ENCODE measurements at regions not wholly inside any gene's neighbourhood (a gene's known extent, or its start where the extent isn't known, plus 50 kb on each side); places are given as distances from the start of the nearest gene placed in this dataset.
"Not testable (repeated sequence)": the region's sequence is repeated elsewhere in the genome, so short reads cannot be mapped to it uniquely, and the experiment has no call there.

DNA sequence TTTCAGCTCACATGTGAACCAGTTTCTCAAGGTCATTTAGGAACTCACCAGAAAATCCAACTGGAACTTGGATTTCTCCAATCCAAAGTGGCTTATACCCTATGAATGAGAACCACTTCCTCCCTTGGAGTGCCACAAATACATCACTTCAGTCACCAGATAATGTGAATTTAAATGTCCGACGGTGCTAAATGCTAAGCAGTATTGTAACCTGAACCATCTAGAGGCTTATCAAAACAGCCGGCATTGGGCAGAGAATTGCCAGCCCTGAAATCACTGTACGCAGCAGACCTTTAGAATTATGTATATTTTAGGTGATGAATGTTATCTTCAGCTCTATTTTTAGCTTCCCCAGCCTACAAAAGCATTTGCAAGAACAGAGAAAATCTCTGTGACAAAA is 76.8 kb upstream of the COX20 start:
- no peak for DNase-seq (ENCODE audit: low read depth)
- H3K4me3 ChIP-seq (ENCODE audit: low read depth, low read length), result no peak overlapping the region
- TF ChIP-seq, protein P1, sequence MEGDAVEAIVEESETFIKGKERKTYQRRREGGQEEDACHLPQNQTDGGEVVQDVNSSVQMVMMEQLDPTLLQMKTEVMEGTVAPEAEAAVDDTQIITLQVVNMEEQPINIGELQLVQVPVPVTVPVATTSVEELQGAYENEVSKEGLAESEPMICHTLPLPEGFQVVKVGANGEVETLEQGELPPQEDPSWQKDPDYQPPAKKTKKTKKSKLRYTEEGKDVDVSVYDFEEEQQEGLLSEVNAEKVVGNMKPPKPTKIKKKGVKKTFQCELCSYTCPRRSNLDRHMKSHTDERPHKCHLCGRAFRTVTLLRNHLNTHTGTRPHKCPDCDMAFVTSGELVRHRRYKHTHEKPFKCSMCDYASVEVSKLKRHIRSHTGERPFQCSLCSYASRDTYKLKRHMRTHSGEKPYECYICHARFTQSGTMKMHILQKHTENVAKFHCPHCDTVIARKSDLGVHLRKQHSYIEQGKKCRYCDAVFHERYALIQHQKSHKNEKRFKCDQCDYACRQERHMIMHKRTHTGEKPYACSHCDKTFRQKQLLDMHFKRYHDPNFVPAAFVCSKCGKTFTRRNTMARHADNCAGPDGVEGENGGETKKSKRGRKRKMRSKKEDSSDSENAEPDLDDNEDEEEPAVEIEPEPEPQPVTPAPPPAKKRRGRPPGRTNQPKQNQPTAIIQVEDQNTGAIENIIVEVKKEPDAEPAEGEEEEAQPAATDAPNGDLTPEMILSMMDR (conservative IDR thresholded peaks at IDR 0.05; ENCODE audit: low read depth, low read length), result no peak

DNA sequence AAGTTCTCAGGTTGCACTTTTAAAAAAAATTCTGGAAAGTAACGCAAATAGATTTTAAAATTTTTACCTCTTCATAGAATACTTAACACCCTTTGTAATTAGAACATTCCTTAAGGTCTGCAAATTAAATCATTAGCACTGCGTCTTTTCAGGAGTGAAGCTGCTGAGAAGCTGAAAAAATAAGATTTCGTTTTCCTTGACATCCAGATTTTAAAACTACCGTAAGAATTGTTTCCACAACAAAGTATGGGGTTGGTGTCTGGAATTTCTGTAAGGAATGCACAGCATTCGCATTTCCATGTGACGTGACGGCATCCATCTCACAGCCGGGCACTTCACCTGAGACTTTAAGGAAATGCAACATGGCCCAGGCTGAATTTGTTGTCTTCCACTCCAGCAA is 76.3 kb upstream of the COX20 start:
- H3K4me3 ChIP-seq (ENCODE audit: low read depth, low read length), result no peak overlapping the region

DNA sequence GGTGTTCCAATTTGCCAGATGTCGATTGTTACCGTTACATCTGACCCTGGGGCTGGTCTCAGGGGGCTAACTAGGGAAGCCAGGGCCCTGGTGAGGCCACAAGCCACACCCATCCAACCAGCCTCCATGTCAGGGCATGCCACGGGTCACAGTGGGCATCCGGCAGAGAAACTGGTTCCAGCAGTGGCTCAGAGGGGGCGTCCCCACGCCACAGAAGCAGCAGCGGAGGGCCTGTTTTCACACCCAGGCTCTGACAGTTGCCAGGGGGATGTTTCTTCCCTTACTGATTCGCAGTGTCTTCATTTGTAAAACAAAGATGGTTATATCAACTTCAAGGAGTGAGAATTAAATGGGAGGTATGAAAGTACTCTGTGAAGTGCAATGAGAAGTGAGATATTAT is 75.0 kb upstream of the COX20 start:
- TF ChIP-seq, protein P1 (conservative IDR thresholded peaks at IDR 0.05; ENCODE audit: low read depth, low read length), result no peak
- H3K4me3 ChIP-seq (ENCODE audit: low read depth, low read length), result no peak overlapping the region
- no peak for DNase-seq (ENCODE audit: low read depth)

More for the DNA sequence above, 76.3 kb upstream of the COX20 start:
- TF ChIP-seq, protein P1 (conservative IDR thresholded peaks at IDR 0.05; ENCODE audit: low read depth, low read length), result no peak
- DNase-seq (ENCODE audit: low read depth), result no peak

DNA sequence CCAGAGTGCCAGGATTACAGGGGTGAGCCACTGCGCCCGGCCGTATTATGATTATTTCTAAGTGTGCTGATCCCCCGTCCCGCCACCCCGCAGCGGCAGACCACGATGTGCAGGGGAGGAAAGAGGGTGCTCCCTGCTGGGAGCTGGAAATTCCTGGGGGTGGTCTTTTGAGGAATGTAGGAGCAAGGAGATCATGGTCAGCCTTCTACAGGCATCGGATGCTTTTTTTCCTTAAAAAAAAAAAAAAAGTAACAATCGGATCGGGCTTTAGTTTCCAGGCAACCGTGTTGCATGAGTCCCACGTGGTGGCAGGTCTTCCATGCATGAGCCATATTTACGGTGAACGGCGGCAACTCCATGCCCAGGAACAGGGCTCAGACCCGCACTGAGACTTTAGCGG is 74.2 kb upstream of the COX20 start:
- DNase-seq (ENCODE audit: low read depth), result no peak
- H3K4me3 ChIP-seq (ENCODE audit: low read depth, low read length), result no peak overlapping the region
- TF ChIP-seq, protein P1 (conservative IDR thresholded peaks at IDR 0.05; ENCODE audit: low read depth, low read length), result no peak

DNA sequence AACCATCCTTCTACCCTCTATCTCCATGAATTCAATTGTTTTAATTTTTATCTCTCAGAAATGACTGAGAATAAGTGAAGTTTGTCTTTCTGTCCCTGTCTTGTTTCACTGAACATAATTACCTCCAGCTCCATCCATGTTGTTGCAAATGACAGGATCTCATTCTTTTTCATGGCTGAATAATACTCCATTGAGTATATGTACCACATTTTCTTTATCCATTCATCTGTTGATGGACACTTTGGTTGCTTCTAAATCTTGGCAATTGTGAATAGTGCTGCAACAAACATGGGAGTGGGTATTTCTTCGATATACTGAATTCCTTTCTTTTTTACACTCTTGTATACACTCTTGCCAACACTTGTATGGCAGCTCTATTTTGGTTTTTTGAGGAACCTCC is 72.8 kb upstream of the COX20 start:
- DNase-seq (ENCODE audit: low read depth), result no peak
- TF ChIP-seq, protein P1 (conservative IDR thresholded peaks at IDR 0.05; ENCODE audit: low read depth, low read length), result no peak
- no peak overlapping the region for H3K4me3 ChIP-seq (ENCODE audit: low read depth, low read length)

DNA sequence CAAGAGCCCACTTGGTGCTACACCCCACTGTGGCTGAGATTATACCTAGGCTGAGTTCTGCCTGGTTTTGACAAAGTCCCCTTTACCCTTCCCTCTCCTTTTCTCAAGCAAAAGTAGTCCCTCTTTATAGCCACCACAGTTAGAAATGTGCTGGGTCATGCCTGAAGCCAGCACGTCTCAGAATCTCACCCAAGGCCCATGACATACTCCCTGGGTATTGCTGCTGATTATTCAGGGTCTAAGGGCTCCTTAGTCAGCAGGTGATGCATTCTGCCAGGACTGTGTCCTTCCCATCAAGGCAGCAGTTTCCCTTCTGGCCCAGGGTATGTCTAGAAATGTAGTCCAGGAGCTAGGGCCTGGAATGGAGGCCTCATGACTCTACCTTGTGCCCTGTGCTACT is 67.3 kb upstream of the COX20 start:
- TF ChIP-seq, protein P1 (conservative IDR thresholded peaks at IDR 0.05; ENCODE audit: low read depth, low read length), result no peak
- no peak overlapping the region for H3K4me3 ChIP-seq (ENCODE audit: low read depth, low read length)
- DNase-seq (ENCODE audit: low read depth), result no peak

DNA sequence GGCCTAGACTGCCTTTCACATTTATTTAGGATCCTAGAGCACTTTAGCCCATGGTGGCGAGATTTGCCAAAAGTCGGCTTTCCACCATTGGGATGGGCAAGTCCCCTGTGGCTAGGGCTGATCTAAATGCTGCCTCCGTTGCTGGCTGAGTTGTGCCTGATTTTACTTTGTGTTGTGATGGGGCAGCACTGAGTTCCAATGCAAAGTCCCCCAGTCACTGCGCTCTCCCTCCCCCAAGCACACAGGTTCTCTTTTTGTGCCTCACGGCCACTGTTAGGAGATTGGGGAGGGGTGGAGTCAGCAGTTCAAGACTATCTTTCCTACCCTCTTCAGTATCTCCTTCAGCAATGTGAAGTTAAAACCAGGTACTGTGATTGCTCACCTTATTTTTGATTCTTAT is 66.7 kb upstream of the COX20 start:
- no peak overlapping the region for H3K4me3 ChIP-seq (ENCODE audit: low read depth, low read length)
- TF ChIP-seq, protein P1 (conservative IDR thresholded peaks at IDR 0.05; ENCODE audit: low read depth, low read length), result no peak
- no peak for DNase-seq (ENCODE audit: low read depth)

DNA sequence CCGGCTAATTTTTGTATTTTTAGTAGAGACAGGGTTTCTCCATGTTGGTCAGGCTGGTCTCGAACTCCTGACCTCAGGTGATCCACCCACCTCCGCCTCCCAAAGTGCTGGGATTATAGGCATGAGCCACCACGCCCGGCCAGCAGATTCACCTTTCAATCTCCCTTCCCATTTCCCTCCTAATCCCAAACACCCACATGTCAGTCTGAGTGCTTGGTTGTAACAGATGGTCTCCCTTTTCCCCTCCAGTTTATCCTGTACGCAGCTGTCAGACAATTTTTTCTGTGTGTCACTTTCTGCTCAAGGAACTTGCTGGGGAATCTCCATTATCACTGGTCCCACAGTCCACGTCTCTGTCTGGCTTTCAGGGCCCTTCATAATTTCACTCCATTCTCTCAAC is 64.9 kb upstream of the COX20 start:
- H3K4me3 ChIP-seq (ENCODE audit: low read depth, low read length); DNase-seq (ENCODE audit: low read depth): not testable (repeated sequence)
